Colonic mucosa (tissue), 4 donors: ENCODE measurements at regions not wholly inside any gene's neighbourhood (a gene's known extent, or its start where the extent isn't known, plus 50 kb on each side); places are given as distances from the start of the nearest gene placed in this dataset.
A peak's percentile ranks its signal among the peaks of the same experiment; 100 is the strongest.
"Not testable (repeated sequence)": the region's sequence is repeated elsewhere in the genome, so short reads cannot be mapped to it uniquely, and the experiment has no call there.

Experiments used
- DNase-seq: peaks from one replicate; pipeline ENCODE4 v3.0.0-alpha.2; 2020
- H3K27ac ChIP-seq: fragments of 200-600 bp; one replicate; pipeline ENCODE4 v1.8.0; 2021
- H3K27me3 ChIP-seq: fragments of 200-600 bp; one replicate; pipeline ENCODE4 v1.8.0; 2021
- H3K36me3 ChIP-seq: fragments of 200-600 bp; one replicate; pipeline ENCODE4 v1.8.0; 2021
- H3K4me1 ChIP-seq: fragments of 200-600 bp; one replicate; pipeline ENCODE4 v1.8.0; 2021; ENCODE audit warnings: mild to moderate bottlenecking
- H3K4me3 ChIP-seq: fragments of 200-600 bp; one replicate; pipeline ENCODE4 v1.8.0; 2021
- H3K9ac ChIP-seq, 2 donors: one replicate each; pipeline ENCODE4 v1.7.0; 2013; ENCODE audit warnings: control low read depth in 2 of 2, low read depth in 2 of 2, low read length in 2 of 2
- H3K9me3 ChIP-seq: fragments of 200-600 bp; one replicate; pipeline ENCODE4 v1.8.0; 2021
- CTCF ChIP-seq: fragments of 200-600 bp; IDR thresholded peaks from one replicate; pipeline ENCODE4 v1.8.0; 2022; ENCODE audit warnings: antibody characterized with exemption, mild to moderate bottlenecking
- intact Hi-C: fragments of 100-400 bp; cut with DNase I; formaldehyde crosslinking; loops from one replicate; pipeline ENCODE4 v1.14.1; 2022
- donor health status: healthy.
- donor health status: DM: no; HTN: no; CAD: no.
- donor health status: DM: no; HTN: no; CAD: no.

GRCh38 chrX:65587616-65588526 is 53.3 kb upstream of the LAS1L start:
- Histone ChIP-seq H3K27me3 (no peaks in the 10 kb centered on the region), H3K4me3 (no peak overlapping the region), H3K9me3 (no peaks in the 10 kb centered on the region), H3K9ac (peak overlapping the region; percentile 12 to 35), H3K4me1 (no peaks in the 10 kb centered on the region), H3K36me3 (no peaks in the 10 kb centered on the region), H3K27ac (no peak overlapping the region)
- peak; percentile 90 for DNase-seq
- no peak for TF ChIP-seq CTCF
- intact Hi-C loops: no loop called here

DNA sequence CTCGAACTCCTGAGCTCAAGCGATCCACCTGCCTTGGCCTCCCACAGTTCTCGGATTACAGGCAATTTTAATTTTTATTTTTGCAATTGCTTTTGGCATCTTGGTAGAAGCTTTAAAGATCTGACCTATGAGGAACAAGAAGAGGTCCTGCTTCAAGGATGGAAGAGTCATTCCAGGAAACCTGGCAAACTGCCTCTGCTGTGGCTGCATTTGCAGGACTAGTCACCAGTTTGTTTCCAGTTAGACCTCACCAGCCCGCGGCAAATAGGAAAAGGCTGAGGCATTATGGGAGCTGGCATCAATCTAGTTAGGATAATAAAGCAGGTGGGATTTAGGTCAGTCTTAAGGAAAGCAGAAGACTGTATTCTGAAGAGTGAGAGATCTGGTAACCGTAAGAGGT is 51.9 kb upstream of the LAS1L start:
- no peak overlapping the region for H3K4me3 ChIP-seq
- intact Hi-C loops: no loop called here
- TF ChIP-seq CTCF: no peak
- DNase-seq: no peak
- no peaks in the 10 kb centered on the region for H3K4me1 ChIP-seq
- H3K27me3 ChIP-seq: no peaks in the 10 kb centered on the region
- H3K9me3 ChIP-seq: no peaks in the 10 kb centered on the region
- H3K9ac ChIP-seq: no peak overlapping the region
- H3K27ac ChIP-seq: no peak overlapping the region
- no peaks in the 10 kb centered on the region for H3K36me3 ChIP-seq

DNA sequence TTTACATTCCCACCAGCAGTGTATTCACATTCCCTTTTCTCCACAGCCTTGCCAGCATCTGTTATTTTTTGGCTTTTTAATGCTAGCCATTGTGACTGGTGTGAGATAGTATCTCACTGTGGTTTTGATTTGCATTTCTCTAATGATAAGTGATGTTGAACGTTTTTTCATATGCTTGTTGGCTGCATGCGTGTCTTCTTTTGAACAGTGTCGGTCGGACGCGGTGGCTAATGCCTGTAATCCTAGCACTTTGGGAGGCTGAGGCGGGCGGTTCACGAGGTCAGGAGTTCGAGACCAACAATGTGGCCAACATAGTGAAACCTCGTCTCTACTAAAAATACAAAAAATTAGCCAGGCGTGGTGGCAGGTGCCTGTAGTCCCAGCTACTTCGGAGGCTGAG is 50.6 kb upstream of the LAS1L start:
- H3K9ac ChIP-seq, H3K4me3 ChIP-seq, intact Hi-C loops, H3K36me3 ChIP-seq, H3K9me3 ChIP-seq, H3K27me3 ChIP-seq, H3K27ac ChIP-seq, H3K4me1 ChIP-seq, DNase-seq: not testable (repeated sequence)
